H9 (cell line): ENCODE measurements at regions not wholly inside any gene's neighbourhood (a gene's known extent, or its start where the extent isn't known, plus 50 kb on each side); places are given as distances from the start of the nearest gene placed in this dataset.

Source experiments
- DNase-seq: peaks from one replicate; pipeline ENCODE4 v3.0.0-alpha.2; 2017
- H2AFZ ChIP-seq: one replicate; pipeline ENCODE4 v1.6.1; 2013; ENCODE audit warnings: mild to moderate bottlenecking, low read length, control low read depth, moderate library complexity
- H2AK5ac ChIP-seq: 2 replicates; pipeline ENCODE4 v1.6.1; 2013; ENCODE audit warnings: low read length, control low read depth, mixed read lengths; ENCODE audit not compliant: insufficient read length
- H2BK120ac ChIP-seq: one replicate; pipeline ENCODE4 v1.6.1; 2013; ENCODE audit warnings: low read depth, mild to moderate bottlenecking, low read length, control low read depth, inconsistent platforms; ENCODE audit not compliant: poor library complexity, severe bottlenecking
- H2BK12ac ChIP-seq: 2 replicates; pipeline ENCODE4 v1.6.1; 2013; ENCODE audit warnings: low read length, control low read depth, mixed read lengths, low read depth; ENCODE audit not compliant: insufficient read length
- H2BK15ac ChIP-seq: 2 replicates; pipeline ENCODE4 v1.6.1; 2013; ENCODE audit warnings: low read depth, low read length, control low read depth
- H2BK20ac ChIP-seq: one replicate; pipeline ENCODE4 v1.6.1; 2013; ENCODE audit warnings: low read depth, mild to moderate bottlenecking, low read length, control low read depth, inconsistent platforms; ENCODE audit not compliant: poor library complexity, severe bottlenecking
- H2BK5ac ChIP-seq: 2 replicates; pipeline ENCODE4 v1.6.1; 2013; ENCODE audit warnings: low read length, control low read depth, mixed read lengths; ENCODE audit not compliant: insufficient read length
- H3K14ac ChIP-seq: 2 replicates; pipeline ENCODE4 v1.6.1; 2013; ENCODE audit warnings: low read length, control low read depth; ENCODE audit not compliant: insufficient read depth
- H3K18ac ChIP-seq: 2 replicates; pipeline ENCODE4 v1.6.1; 2013; ENCODE audit warnings: low read depth, mild to moderate bottlenecking, mixed read lengths, low read length, control low read depth; ENCODE audit not compliant: insufficient read length
- H3K23ac ChIP-seq: 2 replicates; pipeline ENCODE4 v1.6.1; 2013; ENCODE audit warnings: low read length, control low read depth, mixed read lengths, low read depth; ENCODE audit not compliant: insufficient read length
- H3K23me2 ChIP-seq: 2 replicates; pipeline ENCODE4 v1.6.1; 2013; ENCODE audit warnings: low read depth, mild to moderate bottlenecking, mixed read lengths, low read length, control low read depth; ENCODE audit not compliant: insufficient read length, poor library complexity, severe bottlenecking
- H3K27ac ChIP-seq: 2 replicates; pipeline ENCODE4 v1.5.1; 2013; ENCODE audit warnings: low read length, control low read depth, mixed read lengths, low read depth; ENCODE audit not compliant: insufficient read length
- H3K27me3 ChIP-seq: 2 replicates; pipeline ENCODE4 v1.6.1; 2013; ENCODE audit warnings: low read length, control low read depth, inconsistent platforms; ENCODE audit not compliant: insufficient read depth
- H3K4ac ChIP-seq: 2 replicates; pipeline ENCODE4 v1.6.1; 2013; ENCODE audit warnings: low read depth, mild to moderate bottlenecking, control low read depth, inconsistent platforms, low read length, moderate library complexity
- H3K4me1 ChIP-seq: 2 replicates; pipeline ENCODE4 v1.6.1; 2013; ENCODE audit warnings: low read length, control low read depth, inconsistent platforms; ENCODE audit not compliant: insufficient read depth
- H3K4me2 ChIP-seq: 2 replicates; pipeline ENCODE4 v1.6.1; 2013; ENCODE audit warnings: low read length, control low read depth, mixed read lengths; ENCODE audit not compliant: insufficient read length, insufficient read depth
- H3K56ac ChIP-seq: 2 replicates; pipeline ENCODE4 v1.6.1; 2013; ENCODE audit warnings: low read depth, mild to moderate bottlenecking, mixed read lengths, low read length, control low read depth; ENCODE audit not compliant: insufficient read length
- H3K79me1 ChIP-seq: 2 replicates; pipeline ENCODE4 v1.6.1; 2013; ENCODE audit warnings: low read depth, mild to moderate bottlenecking, moderate library complexity, low read length, control low read depth, inconsistent platforms; ENCODE audit not compliant: insufficient read depth, poor library complexity, severe bottlenecking
- H3K79me2 ChIP-seq: 2 replicates; pipeline ENCODE4 v1.6.1; 2013; ENCODE audit warnings: low read length, control low read depth, inconsistent platforms; ENCODE audit not compliant: insufficient read depth
- H3K9ac ChIP-seq: 2 replicates; pipeline ENCODE4 v1.6.1; 2013; ENCODE audit warnings: low read length, control low read depth, mixed read lengths; ENCODE audit not compliant: insufficient read length; ENCODE audit errors: extremely low read depth
- H3K9me3 ChIP-seq: one replicate; pipeline ENCODE4 v1.6.1; 2013; ENCODE audit warnings: low read depth, low read length, inconsistent platforms; ENCODE audit not compliant: control insufficient read depth
- H3T11ph ChIP-seq: one replicate; pipeline ENCODE4 v1.6.1; 2013; ENCODE audit warnings: mild to moderate bottlenecking, low read length, control low read depth, inconsistent platforms
- H4K20me1 ChIP-seq: one replicate; pipeline ENCODE4 v1.6.1; 2013; ENCODE audit not compliant: control insufficient read depth, insufficient read length, insufficient read depth
- H4K5ac ChIP-seq: 2 replicates; pipeline ENCODE4 v1.6.1; 2013; ENCODE audit warnings: low read depth, mild to moderate bottlenecking, mixed read lengths, low read length, control low read depth; ENCODE audit not compliant: insufficient read length
- H4K8ac ChIP-seq: replicated peaks from 2 replicates; pipeline ENCODE4 v1.6.1; 2013; ENCODE audit warnings: low read length, control low read depth, mixed read lengths, low read depth; ENCODE audit not compliant: insufficient read length
- H4K91ac ChIP-seq: 2 replicates; pipeline ENCODE4 v1.6.1; 2013; ENCODE audit warnings: low read depth, mild to moderate bottlenecking, moderate library complexity, mixed read lengths, low read length, control low read depth; ENCODE audit not compliant: insufficient read length
- H3K27ac Mint-ChIP-seq, 3 experiments: 2 replicates in 2 of 3; 3 replicates in 1 of 3; pipeline ENCODE4 v1.8.0; 2020 to 2021; ENCODE audit warnings: mixed read lengths in 3 of 3, mild to moderate bottlenecking in 1 of 3, moderate library complexity in 1 of 3
- H3K27me3 Mint-ChIP-seq: 2 replicates; pipeline ENCODE4 v1.8.0; 2021; ENCODE audit warnings: low read depth, mild to moderate bottlenecking, moderate library complexity, mixed read lengths
- H3K36me3 Mint-ChIP-seq, 3 experiments: 2 replicates in 2 of 3; 3 replicates in 1 of 3; pipeline ENCODE4 v1.8.0; 2020 to 2021; ENCODE audit warnings: low read depth in 3 of 3, mixed read lengths in 3 of 3; ENCODE audit not compliant: insufficient read depth in 1 of 3
- H3K4me1 Mint-ChIP-seq, 2 experiments: 2 replicates each; pipeline ENCODE4 v1.8.0; 2020; ENCODE audit warnings: mixed read lengths in 2 of 2
- H3K4me3 Mint-ChIP-seq, 2 experiments: 2 replicates in 1 of 2; 3 replicates in 1 of 2; pipeline ENCODE4 v1.8.0; 2020 to 2021; ENCODE audit warnings: mild to moderate bottlenecking in 2 of 2, mixed read lengths in 2 of 2, moderate library complexity in 1 of 2
- H3K9me3 Mint-ChIP-seq, 2 experiments: 2 replicates in 1 of 2; 3 replicates in 1 of 2; pipeline ENCODE4 v1.8.0; 2020; ENCODE audit warnings: mild to moderate bottlenecking in 2 of 2, mixed read lengths in 2 of 2, moderate library complexity in 1 of 2
- WGBS: extraction: QIAGEN DNeasy Blood & Tissue Kit; methylation state at CpG from one replicate; pipeline ENCODE4 v1.1.7; 2013; ENCODE audit warnings: missing lambda C conversion rate, low lambda C conversion rate, mixed read lengths; ENCODE audit not compliant: insufficient read length; ENCODE audit errors: extremely low coverage; 5-methylcytosine and 5-hydroxymethylcytosine counted together
- TF ChIP-seq, protein P1 (sequence below): fragments of 200-600 bp; sonication (generic); conservative IDR thresholded peaks from 3 replicates; pipeline ENCODE4 v1.8.0; 2021; ENCODE audit warnings: antibody characterized with exemption, mild to moderate bottlenecking

DNA sequence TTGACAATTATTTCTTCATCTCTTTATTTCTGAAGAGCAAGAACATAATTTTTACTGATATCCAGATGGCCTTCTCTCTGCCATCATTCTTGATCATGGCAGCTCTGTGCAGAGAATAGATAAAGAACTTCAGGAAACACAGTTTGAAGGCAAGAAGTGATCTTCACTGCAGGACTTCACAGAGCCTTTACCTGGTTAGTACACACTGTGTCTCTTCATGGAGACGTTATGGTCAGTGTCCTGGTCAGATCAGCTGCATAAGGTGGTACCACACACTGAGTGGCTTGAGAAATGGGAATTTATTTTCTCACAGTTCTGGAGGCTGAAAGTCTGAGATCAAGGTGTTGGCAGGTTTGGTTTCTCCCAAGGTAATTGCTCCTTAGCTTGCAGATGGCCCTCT, 129.5 kb downstream of the UTP18 start:
- Mint-ChIP-seq H3K36me3 (no peaks in the 10 kb centered on the region), H3K27ac (no peak overlapping the region), H3K9me3 (no peaks in the 10 kb centered on the region), H3K4me1 (no peaks in the 10 kb centered on the region; a peak in 1 of 4 replicates), H3K4me3 (no peak overlapping the region), H3K27me3 (no peaks in the 10 kb centered on the region; the same call in 1 of the 2 replicates)
- Histone ChIP-seq H4K5ac (no peak overlapping the region), H3K18ac (no peak overlapping the region), H3K9ac (no peak overlapping the region), H3K27me3 (no peaks in the 10 kb centered on the region), H3K4me1 (no peaks in the 10 kb centered on the region), H3K9me3 (no peaks in the 10 kb centered on the region), H3K27ac (no peak overlapping the region), H2AFZ (no peak overlapping the region), H4K8ac (no peak overlapping the region), H3K14ac (no peak overlapping the region), H3T11ph (no peak overlapping the region), H3K23ac (no peak overlapping the region), H3K4me2 (no peak overlapping the region), H3K56ac (no peak overlapping the region), H4K91ac (no peak overlapping the region), H2BK120ac (no peak overlapping the region), H3K4ac (no peak overlapping the region), H2BK20ac (no peak overlapping the region), H2BK12ac (no peak overlapping the region), H2BK15ac (no peak overlapping the region), H4K20me1 (no peaks in the 10 kb centered on the region), H2AK5ac (no peak overlapping the region), H2BK5ac (no peak overlapping the region), H3K79me1 (no peaks in the 10 kb centered on the region), H3K79me2 (no peaks in the 10 kb centered on the region), H3K23me2 (no peaks in the 10 kb centered on the region)
- no CpG with 5 or more reads among the region's 1 CpG for WGBS
- no peak for DNase-seq
- TF ChIP-seq, protein P1, sequence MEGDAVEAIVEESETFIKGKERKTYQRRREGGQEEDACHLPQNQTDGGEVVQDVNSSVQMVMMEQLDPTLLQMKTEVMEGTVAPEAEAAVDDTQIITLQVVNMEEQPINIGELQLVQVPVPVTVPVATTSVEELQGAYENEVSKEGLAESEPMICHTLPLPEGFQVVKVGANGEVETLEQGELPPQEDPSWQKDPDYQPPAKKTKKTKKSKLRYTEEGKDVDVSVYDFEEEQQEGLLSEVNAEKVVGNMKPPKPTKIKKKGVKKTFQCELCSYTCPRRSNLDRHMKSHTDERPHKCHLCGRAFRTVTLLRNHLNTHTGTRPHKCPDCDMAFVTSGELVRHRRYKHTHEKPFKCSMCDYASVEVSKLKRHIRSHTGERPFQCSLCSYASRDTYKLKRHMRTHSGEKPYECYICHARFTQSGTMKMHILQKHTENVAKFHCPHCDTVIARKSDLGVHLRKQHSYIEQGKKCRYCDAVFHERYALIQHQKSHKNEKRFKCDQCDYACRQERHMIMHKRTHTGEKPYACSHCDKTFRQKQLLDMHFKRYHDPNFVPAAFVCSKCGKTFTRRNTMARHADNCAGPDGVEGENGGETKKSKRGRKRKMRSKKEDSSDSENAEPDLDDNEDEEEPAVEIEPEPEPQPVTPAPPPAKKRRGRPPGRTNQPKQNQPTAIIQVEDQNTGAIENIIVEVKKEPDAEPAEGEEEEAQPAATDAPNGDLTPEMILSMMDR, result no peak
